NCI-H82 treated with DMSO at 0.1 percent for 48 hours (cell line): ENCODE measurements at regions not wholly inside any gene's neighbourhood (a gene's known extent, or its start where the extent isn't known, plus 50 kb on each side); places are given as distances from the start of the nearest gene placed in this dataset.
"Not testable (repeated sequence)": the region's sequence is repeated elsewhere in the genome, so short reads cannot be mapped to it uniquely, and the experiment has no call there.

Source experiments
- DNase-seq: peaks from one replicate; lab custom pipeline; 2025; ENCODE audit not compliant: unreplicated experiment; lab: John Stamatoyannopoulos, UW

DNA sequence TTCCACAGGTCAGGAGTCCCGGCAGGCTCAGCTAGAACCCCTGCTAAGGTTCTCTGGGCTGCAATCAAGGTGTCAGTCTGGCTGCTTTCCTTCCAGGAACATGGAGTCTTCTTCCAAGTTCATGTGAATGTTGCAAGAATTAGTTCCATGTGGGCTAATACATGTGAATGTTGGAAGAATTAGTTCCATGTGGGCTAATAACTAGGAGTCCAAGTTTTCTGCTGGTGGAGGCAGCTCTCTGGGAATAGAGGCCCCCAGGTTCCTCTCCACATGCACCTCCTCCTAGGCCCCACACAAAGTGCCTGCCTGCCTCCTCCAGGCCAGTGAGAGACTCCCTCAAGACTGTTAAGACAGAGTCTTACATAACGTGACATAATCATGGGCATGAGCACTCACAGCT, 140.8 kb upstream of the SLC35G4 start:
- DNase-seq = no peak

GRCh38 chr18:11468120-11468519, 141.3 kb upstream of the SLC35G4 start:
- no peak for DNase-seq

DNA sequence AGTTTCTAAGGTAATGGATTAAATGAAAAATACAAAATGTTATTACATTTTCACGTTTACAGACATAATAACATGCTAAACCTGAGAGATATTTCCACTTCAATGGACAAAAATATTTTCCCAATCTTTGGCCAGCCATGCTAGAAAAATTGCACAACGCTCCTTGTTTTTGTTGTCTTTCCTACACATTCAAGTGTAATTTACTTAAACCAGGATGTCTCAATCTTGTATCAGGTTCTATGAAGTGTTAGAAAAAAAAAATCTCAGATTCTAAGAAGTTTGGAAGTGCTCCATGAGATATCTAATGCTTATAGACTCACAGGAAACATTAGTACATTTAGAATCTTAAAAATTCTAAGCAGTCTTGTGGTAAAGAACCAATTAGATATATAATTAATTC, 141.8 kb upstream of the SLC35G4 start:
- no peak for DNase-seq

- no peak for DNase-seq
Observed at GRCh38 chr18:11464129-11464528, 145.3 kb upstream of the SLC35G4 start.

- DNase-seq = no peak
Observed at GRCh38 chr18:11458447-11458846, 150.9 kb upstream of the SLC35G4 start.

GRCh38 chr18:11457853-11458252, 151.5 kb upstream of the SLC35G4 start:
- not testable (repeated sequence) for DNase-seq

- DNase-seq = no peak
Observed at GRCh38 chr18:11454040-11454439, 155.4 kb upstream of the SLC35G4 start.

DNA sequence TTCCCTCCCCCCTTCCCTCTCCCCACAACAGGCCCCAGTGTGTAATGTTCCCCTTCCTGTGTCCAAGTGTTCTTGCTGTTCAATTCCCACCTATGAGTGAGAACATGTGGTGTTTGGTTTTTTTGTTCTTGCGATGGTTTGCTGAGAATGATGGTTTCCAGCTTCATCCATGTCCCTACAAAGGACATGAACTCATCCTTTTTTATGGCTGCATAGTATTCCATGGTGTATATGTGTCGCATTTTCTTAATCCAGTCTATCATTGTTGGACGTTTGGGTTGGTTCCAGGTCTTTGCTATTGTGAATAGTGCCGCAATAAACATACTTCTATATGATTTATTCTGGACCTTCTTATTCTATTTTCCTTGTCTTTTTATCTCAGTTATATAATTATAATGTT, 165.2 kb upstream of the SLC35G4 start:
- not testable (repeated sequence) for DNase-seq

DNA sequence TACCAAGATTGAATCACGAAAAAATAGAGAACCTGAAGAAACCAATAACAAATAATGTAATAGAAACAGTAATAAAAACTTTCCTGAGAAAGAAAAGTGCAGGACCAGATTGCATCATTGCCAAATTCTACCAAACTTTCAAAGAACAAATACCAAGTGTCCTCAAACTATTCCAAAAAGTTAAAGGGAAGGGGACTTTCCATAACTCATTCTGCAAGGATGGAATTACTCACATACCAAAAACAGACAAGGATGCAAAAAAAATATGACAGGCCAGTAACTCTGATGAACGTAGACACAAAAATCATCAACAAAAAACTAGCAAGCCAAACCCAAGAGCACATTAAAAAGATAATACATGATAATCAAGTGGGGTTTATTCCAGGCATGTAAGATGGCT, 172.3 kb upstream of the SLC35G4 start:
- no peak for DNase-seq

DNA sequence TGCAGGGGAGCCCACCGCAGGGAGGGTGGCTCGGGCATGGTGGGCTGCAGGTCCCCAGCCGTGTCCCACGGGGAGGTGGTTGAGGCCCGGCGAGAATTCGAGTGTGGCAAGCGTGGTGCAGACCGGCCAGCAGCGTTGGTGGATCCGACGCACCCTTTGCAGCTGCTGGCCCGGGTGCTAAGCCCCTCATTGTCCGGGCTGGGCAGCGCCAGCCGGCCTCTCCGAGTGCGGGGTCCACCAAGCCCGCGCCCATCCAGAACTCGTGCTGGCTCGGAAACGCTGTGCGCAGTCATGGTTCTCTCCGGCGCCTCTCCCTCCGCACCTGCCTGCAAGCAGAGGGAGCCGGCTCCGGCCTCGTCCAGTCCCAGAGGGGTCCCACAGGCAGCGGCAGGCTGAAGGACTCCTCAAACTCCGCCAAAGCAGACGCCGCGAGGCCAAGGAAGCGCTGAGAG, 177.0 kb upstream of the SLC35G4 start:
- no peak for DNase-seq

GRCh38 chr18:11429876-11430275, 179.5 kb upstream of the SLC35G4 start:
- DNase-seq = no peak

DNA sequence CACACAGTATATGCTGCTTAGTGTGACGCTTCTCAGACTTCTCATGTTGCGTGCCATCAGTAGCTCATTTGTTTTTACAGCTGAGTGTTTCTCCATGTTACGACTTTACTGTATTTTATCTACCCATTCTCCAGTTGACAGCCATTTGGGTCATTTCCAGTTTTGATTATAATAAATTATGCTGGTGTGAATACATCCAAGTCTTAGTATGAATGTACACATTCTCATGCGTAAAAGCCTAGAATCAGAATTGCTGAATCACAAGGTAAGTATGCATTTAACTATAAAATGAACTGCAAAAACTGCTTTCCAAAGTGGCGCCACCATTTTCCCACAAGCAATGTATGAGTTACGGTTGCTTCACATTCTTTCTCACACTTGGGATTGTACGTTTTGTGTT, 184.2 kb upstream of the SLC35G4 start:
- no peak for DNase-seq

DNA sequence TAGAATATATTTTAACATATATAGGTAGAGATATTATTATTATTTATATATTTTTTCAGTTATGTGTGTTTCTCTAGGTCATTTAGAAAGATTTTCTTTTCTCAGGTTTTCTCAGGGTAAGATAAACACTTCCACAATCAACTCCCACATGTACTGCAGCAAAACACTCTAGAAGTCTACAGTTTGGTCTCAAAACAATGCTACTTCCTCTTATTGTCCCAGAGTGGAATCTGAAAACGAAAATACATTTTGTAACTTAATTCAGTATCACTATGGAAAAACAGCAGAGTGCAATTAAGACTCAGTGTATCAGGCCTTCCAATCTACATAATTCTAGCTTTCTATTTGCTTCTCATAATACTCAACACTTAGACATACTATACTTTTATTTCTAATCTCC, 190.1 kb upstream of the SLC35G4 start:
- no peak for DNase-seq

DNA sequence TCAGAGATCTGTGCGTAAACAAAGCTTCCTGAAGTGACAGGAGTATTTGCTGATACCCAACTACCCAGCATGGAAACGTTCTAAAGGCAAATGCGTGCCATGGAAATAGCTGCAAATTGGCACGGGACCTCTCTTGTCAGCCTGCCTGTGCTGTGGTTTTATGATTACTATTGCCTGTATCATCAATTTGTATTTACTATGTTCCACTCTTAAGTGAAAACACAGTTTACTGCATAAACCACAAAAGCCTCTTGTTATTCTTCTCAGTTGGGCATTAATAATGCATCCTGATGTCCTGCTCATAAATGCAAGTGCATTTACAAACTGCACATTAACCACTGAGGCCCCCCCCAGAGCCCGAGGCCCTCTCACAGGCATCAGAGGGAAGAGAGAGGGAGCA, 196.6 kb upstream of the SLC35G4 start:
- DNase-seq = no peak

GRCh38 chr18:11411048-11411447, 198.3 kb upstream of the SLC35G4 start:
- no peak for DNase-seq

DNA sequence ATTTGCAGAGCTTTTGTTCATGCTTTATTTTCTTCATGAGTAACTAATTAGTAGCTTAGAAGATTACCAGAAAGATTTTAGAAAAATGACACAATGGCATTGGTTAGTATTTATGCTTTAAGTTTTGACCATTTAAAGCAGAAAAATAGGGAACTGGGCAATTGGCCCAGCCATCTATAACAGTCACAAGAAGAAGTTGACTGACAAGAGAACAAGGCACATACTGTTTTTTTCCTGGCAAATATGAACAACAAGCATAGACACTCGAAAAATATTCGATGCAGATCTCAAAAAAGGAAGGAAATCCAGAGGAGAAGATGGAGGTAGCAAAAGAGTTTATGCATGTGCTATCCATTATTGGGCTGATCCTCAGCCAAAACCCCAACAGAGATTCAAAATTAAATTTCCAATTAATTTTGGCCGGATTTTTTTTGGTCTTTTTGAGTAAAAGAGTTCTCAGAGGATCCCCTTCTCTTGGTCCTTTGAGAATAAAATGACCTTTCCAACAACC, 200.8 kb upstream of the SLC35G4 start:
- DNase-seq = no peak

GRCh38 chr18:11407940-11408339, 201.5 kb upstream of the SLC35G4 start:
- no peak for DNase-seq

GRCh38 chr18:11405804-11406203, 203.6 kb upstream of the SLC35G4 start:
- no peak for DNase-seq

DNA sequence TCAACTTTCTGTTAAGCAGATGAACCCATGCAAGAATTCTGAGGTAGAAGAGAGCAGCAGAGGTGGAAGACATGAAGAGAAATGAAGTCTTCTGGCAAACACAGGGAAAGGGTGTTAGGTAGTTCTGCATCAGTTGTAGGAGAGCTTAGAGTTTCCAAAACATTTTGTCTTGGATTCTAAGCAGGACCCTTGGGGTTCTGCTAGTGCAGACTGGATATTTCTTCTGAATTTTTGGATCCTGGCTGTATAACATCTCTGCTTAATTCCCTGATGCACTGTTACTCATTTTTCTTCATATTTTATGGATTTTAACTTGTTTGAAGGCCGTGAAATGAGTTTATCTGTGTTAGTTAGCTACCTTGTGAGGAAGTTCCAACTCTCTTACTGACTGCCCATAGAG, 208.7 kb upstream of the SLC35G4 start:
- DNase-seq = no peak

DNA sequence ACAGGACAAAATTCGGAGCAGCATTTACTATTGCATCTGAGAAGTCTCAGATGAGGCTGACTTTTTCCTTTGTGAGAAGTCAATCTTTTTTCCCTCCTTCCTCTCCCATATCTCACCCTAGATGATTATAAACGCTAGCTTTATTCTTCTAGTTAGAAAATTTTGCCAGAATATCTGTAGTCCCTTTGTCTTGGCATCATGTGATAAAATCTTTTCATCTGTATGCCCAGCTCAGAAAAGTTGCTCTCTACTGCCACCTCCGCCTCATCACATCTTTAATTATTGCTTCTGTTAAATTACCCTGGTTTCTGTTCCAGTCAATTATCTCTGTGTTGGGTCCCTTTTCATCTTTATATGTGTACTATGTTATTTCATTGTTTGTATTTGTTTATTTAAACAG, 210.8 kb upstream of the SLC35G4 start:
- DNase-seq = no peak

DNA sequence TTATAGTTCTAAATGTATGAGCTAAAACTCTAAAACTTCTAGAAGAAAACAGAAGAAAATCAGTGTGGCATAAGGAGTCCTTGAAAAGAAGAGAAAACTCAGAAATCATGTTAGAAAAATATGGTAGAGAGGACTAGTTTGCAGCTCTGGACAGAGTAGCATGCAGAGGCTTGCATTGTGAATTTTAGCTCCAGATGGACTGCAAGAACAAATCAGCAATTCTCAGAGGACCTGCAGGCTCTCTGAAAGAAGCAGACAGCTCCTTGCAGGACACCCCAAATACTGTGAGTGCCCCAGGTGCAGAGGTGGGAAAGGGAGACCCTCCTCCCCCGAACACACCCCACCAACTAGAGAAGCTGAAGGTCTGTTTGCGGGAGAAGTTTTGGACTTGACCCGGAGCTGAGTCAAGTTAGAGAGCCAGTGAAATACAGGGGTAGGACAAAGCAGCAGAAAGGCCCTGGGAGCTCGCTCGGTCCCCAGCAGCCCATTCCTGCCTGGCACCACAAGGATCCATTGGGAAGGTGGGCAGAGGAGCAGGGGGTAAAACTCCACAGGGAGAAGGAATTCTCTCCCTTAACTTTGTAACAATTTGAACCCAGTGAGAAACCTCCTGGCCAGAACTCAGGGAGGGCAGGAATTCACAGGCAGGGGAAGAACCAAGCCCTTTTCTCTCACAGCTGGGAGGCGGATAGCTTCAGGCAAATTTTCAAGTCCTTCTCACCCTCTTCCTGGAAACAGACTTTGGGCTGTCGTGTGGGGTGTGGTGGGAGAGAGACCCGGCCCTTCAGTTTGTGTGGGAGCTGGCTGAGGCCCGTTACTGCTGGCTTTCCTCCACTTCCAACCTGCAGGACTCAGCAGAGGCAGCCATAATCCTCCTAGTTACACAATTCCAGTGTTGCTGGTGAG, 216.2 kb upstream of the SLC35G4 start:
- DNase-seq = no peak

GRCh38 chr18:11392292-11392691, 217.1 kb upstream of the SLC35G4 start:
- DNase-seq = no peak

DNA sequence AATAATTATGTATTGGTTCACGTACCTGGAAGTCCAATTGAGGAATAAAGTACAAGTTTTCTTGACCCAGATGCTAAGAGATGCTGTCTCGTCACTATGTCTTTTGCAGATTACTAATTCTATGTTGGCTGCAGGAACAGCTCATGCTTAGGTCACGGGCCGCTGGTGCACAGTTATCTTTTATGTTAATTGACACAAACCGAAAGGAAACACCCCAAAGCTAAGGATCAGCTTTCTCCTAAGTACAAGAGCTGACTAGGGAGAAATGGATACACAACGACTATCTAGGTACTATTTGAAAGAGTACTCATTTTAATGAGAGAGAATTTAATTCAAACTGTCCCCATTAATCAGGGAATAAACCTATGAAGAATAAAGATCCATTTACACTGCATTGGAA, 217.7 kb upstream of the SLC35G4 start:
- DNase-seq = no peak
